Effector memory CD4-positive, alpha-beta T cell (primary cell): ENCODE measurements at regions not wholly inside any gene's neighbourhood (a gene's known extent, or its start where the extent isn't known, plus 50 kb on each side); places are given as distances from the start of the nearest gene placed in this dataset.
"Not testable (repeated sequence)": the region's sequence is repeated elsewhere in the genome, so short reads cannot be mapped to it uniquely, and the experiment has no call there.

Source experiments
- DNase-seq, 3 donors: peaks; one replicate each; pipeline ENCODE4 v3.0.0-alpha.2; 2020
- H3K27ac ChIP-seq: 2 replicates; pipeline ENCODE4 v1.7.0; 2013; ENCODE audit warnings: mild to moderate bottlenecking, low read length, moderate library complexity; ENCODE audit not compliant: insufficient read depth, poor library complexity, severe bottlenecking
- H3K27me3 ChIP-seq: replicated peaks from 2 replicates; pipeline ENCODE4 v1.7.0; 2013; ENCODE audit warnings: mild to moderate bottlenecking, low read length; ENCODE audit not compliant: insufficient read depth, control insufficient read depth, poor library complexity, severe bottlenecking
- H3K36me3 ChIP-seq: 2 replicates; pipeline ENCODE4 v1.7.0; 2013; ENCODE audit warnings: mild to moderate bottlenecking, low read length, moderate library complexity; ENCODE audit not compliant: control insufficient read depth, insufficient read depth
- H3K4me1 ChIP-seq: 2 replicates; pipeline ENCODE4 v1.7.0; 2013; ENCODE audit warnings: low read length, mild to moderate bottlenecking; ENCODE audit not compliant: control insufficient read depth, insufficient read depth, poor library complexity, severe bottlenecking
- H3K4me3 ChIP-seq: 2 replicates; pipeline ENCODE4 v1.7.0; 2013; ENCODE audit warnings: low read length, low read depth, mild to moderate bottlenecking; ENCODE audit not compliant: insufficient read depth, poor library complexity, severe bottlenecking
- H3K9me3 ChIP-seq: 2 replicates; pipeline ENCODE4 v1.7.0; 2013; ENCODE audit warnings: mild to moderate bottlenecking, low read length, moderate library complexity; ENCODE audit not compliant: control insufficient read depth

GRCh38 chr3:5606884-5607472 lies 419.5 kb downstream of the EDEM1 start:
- H3K4me3 ChIP-seq = no peak overlapping the region
- H3K36me3 ChIP-seq = no peaks in the 10 kb centered on the region
- no peaks in the 10 kb centered on the region for H3K9me3 ChIP-seq
- H3K4me1 ChIP-seq = no peaks in the 10 kb centered on the region
- no peak overlapping the region for H3K27ac ChIP-seq
- H3K27me3 ChIP-seq = no peaks in the 10 kb centered on the region
- DNase-seq = no peak

- DNase-seq = no peak
- Histone ChIP-seq H3K27ac (no peak overlapping the region), H3K4me1 (no peaks in the 10 kb centered on the region), H3K9me3 (no peaks in the 10 kb centered on the region), H3K27me3 (no peaks in the 10 kb centered on the region), H3K4me3 (no peak overlapping the region), H3K36me3 (no peaks in the 10 kb centered on the region)
Observed at GRCh38 chr3:5607581-5607980, 420.1 kb downstream of the EDEM1 start.

DNA sequence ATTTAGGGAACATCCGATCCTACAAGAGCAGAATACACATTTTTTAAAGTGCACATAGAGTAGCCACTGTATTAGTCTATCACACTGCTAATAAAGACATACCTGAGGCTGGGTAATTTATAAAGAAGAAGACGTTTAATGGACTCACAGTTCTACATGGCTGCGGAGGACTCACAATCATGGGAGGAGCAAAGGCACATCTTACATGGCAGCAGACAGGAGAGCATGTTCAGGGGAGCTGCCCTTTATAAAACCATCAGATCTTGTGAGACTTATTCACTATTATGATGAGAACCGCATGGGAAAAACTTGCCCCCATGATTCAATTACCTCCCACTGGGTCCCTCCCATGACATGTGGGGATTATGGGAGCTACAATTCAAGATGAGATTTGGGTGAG lies 421.5 kb downstream of the EDEM1 start:
- H3K27me3 ChIP-seq, H3K36me3 ChIP-seq, H3K4me1 ChIP-seq, H3K27ac ChIP-seq, DNase-seq, H3K9me3 ChIP-seq, H3K4me3 ChIP-seq: not testable (repeated sequence)

DNA sequence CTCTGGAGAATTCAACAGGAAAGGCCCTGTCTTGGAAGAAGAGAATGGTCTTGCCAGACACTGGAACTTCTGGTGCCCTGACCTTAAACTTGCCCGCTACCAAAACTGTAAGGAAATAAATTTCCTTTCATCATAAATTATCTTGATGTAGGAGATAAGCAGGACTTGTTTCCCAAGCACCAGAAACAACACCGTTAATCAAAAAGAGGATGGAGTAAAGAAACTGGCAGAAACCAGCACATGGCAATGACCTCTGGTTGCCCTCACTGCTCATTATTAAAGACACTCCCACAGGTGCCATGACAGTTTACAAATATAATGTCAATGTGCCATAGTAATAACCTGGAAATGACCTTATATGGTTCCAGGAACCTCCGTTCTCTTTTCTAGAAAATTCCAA lies 426.1 kb downstream of the EDEM1 start:
- H3K9me3 ChIP-seq = no peaks in the 10 kb centered on the region
- H3K27me3 ChIP-seq = no peaks in the 10 kb centered on the region
- no peak for DNase-seq
- no peaks in the 10 kb centered on the region for H3K36me3 ChIP-seq
- no peak overlapping the region for H3K27ac ChIP-seq
- H3K4me3 ChIP-seq = no peak overlapping the region
- no peaks in the 10 kb centered on the region for H3K4me1 ChIP-seq

GRCh38 chr3:5616873-5617272 lies 429.4 kb downstream of the EDEM1 start:
- H3K36me3 ChIP-seq = no peaks in the 10 kb centered on the region
- no peak overlapping the region for H3K27ac ChIP-seq
- H3K27me3 ChIP-seq = no peaks in the 10 kb centered on the region
- no peaks in the 10 kb centered on the region for H3K4me1 ChIP-seq
- DNase-seq = no peak
- H3K9me3 ChIP-seq = no peaks in the 10 kb centered on the region
- no peak overlapping the region for H3K4me3 ChIP-seq

DNA sequence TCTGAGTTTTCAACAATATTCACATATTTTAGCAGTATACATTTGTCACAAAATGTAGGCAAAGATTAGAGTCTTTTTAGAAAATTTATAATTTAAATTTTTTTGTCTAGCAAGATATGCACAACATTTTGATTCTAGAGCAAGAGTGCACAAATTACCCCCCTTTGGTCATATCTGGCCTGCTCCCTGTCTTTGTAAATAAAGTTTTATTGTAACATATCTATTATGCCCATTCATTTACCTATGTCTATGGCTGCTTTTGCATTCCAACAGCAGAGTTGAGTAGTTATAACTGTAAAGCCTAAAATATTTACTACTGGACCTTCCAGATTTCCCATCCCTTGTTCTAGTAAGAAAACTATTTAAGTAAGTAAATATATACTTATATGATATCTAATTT lies 430.7 kb downstream of the EDEM1 start:
- Histone ChIP-seq H3K36me3 (no peaks in the 10 kb centered on the region), H3K9me3 (no peaks in the 10 kb centered on the region), H3K4me1 (no peaks in the 10 kb centered on the region), H3K4me3 (no peak overlapping the region), H3K27me3 (no peaks in the 10 kb centered on the region), H3K27ac (no peak overlapping the region)
- no peak for DNase-seq

DNA sequence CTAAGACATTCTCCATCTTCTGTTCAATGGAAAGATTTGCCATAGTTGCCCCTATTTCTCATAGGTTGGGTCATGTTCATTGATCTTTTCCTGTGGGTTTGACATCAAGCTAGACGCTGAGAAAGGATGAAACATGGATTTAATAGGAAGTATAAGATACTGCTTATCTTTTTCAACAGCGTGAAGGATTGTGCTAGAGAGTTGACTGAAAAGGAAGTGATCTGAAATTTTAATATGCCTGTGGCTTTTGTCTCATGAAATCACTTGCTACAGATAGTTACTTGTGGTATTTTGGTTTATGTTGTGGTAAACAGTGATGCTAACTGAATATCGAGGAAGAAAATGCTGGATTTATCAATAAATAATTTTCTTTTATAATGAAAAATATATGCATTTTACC lies 442.9 kb downstream of the EDEM1 start:
- Histone ChIP-seq H3K4me3 (no peak overlapping the region), H3K36me3 (no peaks in the 10 kb centered on the region), H3K4me1 (no peaks in the 10 kb centered on the region), H3K27me3 (no peaks in the 10 kb centered on the region), H3K27ac (no peak overlapping the region), H3K9me3 (no peaks in the 10 kb centered on the region)
- DNase-seq = no peak

DNA sequence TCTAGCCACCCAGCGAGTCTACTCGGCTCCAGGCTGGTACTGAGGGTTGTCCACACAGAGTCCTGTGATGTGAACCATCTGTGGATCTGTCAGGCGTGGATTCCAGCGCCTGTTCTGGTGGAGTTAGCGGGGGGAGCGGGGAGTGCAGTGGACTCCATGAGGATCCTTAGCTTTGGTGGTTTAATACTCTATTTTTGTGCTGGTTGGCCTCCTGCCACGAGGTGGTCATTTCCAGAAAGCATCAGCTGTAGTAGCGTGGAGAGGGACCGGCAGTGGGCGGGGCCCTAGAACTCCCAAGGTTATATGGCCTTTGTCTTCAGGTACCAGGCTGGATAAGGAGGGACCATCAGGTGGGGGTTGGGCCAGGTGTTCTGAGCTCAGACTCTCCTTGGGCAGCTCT lies 446.5 kb downstream of the EDEM1 start:
- H3K27ac ChIP-seq = no peak overlapping the region
- H3K9me3 ChIP-seq = no peaks in the 10 kb centered on the region
- H3K4me1 ChIP-seq = no peaks in the 10 kb centered on the region
- no peaks in the 10 kb centered on the region for H3K36me3 ChIP-seq
- H3K4me3 ChIP-seq = no peak overlapping the region
- no peak for DNase-seq
- no peaks in the 10 kb centered on the region for H3K27me3 ChIP-seq

DNA sequence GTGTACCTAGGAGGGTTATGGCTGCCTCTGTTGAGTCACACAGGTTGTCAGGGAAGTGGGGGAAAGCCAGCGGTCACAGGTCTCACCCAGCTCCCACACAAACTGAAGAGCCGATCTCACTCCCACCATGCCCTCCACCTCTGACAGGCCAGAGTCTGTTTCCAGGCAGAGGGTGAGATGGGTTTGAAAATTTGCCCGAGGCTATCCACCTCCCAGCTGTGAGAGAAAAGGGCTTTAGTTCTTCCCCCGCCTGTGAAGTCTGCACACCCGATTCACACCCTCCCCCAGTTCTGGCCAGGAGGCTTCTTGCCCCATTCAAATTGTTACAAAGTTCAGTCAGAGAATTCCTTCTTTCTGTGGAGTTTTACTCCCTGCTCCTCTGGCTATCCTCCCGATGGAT lies 446.9 kb downstream of the EDEM1 start:
- Histone ChIP-seq H3K27ac (no peak overlapping the region), H3K4me3 (no peak overlapping the region), H3K9me3 (no peaks in the 10 kb centered on the region), H3K27me3 (no peaks in the 10 kb centered on the region), H3K4me1 (no peaks in the 10 kb centered on the region), H3K36me3 (no peaks in the 10 kb centered on the region)
- DNase-seq = no peak

- no peak overlapping the region for H3K27ac ChIP-seq
- no peak overlapping the region for H3K4me3 ChIP-seq
- H3K36me3 ChIP-seq = no peaks in the 10 kb centered on the region
- no peaks in the 10 kb centered on the region for H3K4me1 ChIP-seq
- no peak for DNase-seq
- no peaks in the 10 kb centered on the region for H3K9me3 ChIP-seq
- H3K27me3 ChIP-seq = no peaks in the 10 kb centered on the region
Observed at GRCh38 chr3:5635746-5636145, 448.2 kb downstream of the EDEM1 start.

DNA sequence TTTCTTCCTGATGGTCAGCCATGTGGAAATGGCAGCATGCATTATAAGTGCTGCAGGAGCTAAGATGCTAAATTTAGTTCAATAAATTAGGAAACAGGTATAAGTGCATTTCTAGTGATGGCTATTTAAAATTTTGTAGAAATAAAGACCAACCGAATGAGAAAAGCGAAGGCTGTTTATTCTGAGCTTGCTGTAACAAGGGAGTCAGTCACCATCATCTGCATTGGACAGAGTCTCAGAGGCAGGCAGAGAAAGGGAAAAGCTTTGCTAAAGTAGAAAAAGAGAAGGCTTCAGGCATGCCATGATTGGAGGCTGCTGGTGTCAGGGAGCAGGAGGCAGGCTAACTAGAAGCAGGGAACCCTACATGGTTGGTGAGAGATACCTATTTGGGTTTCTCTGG lies 451.0 kb downstream of the EDEM1 start:
- H3K36me3 ChIP-seq = no peaks in the 10 kb centered on the region
- H3K27ac ChIP-seq = no peak overlapping the region
- no peaks in the 10 kb centered on the region for H3K4me1 ChIP-seq
- no peaks in the 10 kb centered on the region for H3K9me3 ChIP-seq
- DNase-seq = no peak
- no peak overlapping the region for H3K4me3 ChIP-seq
- H3K27me3 ChIP-seq = no peaks in the 10 kb centered on the region
